ENCODE measurements at regions not wholly inside any gene's neighbourhood (a gene's known extent, or its start where the extent isn't known, plus 50 kb on each side); places are given as distances from the start of the nearest gene placed in this dataset.

GRCh38 chr2:146927080-146927711 is 917.6 kb upstream of the ACVR2A start:
- no peaks in the 10 kb centered on the region for H3K27me3 ChIP-seq
- DNase-seq (ENCODE audit: low spot score in 2 of 2): peak in 1 of 2 donors; percentile 48

GRCh38 chr2:146918280-146918679 is 926.5 kb upstream of the ACVR2A start:
- DNase-seq (ENCODE audit: low spot score in 2 of 2): no peak
- no peak overlapping the region for H3K27ac ChIP-seq
- H3K9me3 ChIP-seq: no peaks in the 10 kb centered on the region
- no peaks in the 10 kb centered on the region for H3K36me3 ChIP-seq
- H3K27me3 ChIP-seq: no peaks in the 10 kb centered on the region
- no peaks in the 10 kb centered on the region for H3K4me1 ChIP-seq
- intact Hi-C loops (cut with DNase I; ENCODE audit: low total_unique reads): no loop called here
- TF ChIP-seq CTCF (IDR thresholded peaks at IDR 0.05) (no peak), POLR2AphosphoS5 (IDR thresholded peaks at IDR 0.05) (no peak), POLR2A (IDR thresholded peaks at IDR 0.05) (no peak)
- H3K4me3 ChIP-seq: no peak overlapping the region

More at GRCh38 chr2:146927080-146927711, 917.6 kb upstream of the ACVR2A start:
- Histone ChIP-seq H3K4me3 (no peak overlapping the region), H3K36me3 (no peaks in the 10 kb centered on the region), H3K4me1 (no peaks in the 10 kb centered on the region), H3K9me3 (no peaks in the 10 kb centered on the region), H3K27ac (no peak overlapping the region)
- TF ChIP-seq POLR2A (IDR thresholded peaks at IDR 0.05): no peak
- TF ChIP-seq CTCF (IDR thresholded peaks at IDR 0.05): peak in 2 of 3 donors; percentile 39 to 46
- TF ChIP-seq POLR2AphosphoS5 (IDR thresholded peaks at IDR 0.05): no peak
- intact Hi-C loops (cut with DNase I; ENCODE audit: low total_unique reads): no loop called here

GRCh38 chr2:146917431-146918042 is 927.3 kb upstream of the ACVR2A start:
- intact Hi-C loops (cut with DNase I; ENCODE audit: low total_unique reads): no loop called here
- H3K27ac ChIP-seq: peak overlapping the region in 1 of 2 donors; percentile 63
- no peaks in the 10 kb centered on the region for H3K27me3 ChIP-seq
- H3K4me1 ChIP-seq: no peaks in the 10 kb centered on the region
- no peaks in the 10 kb centered on the region for H3K9me3 ChIP-seq
- no peaks in the 10 kb centered on the region for H3K36me3 ChIP-seq
- DNase-seq (ENCODE audit: low spot score in 2 of 2): no peak
- H3K4me3 ChIP-seq: no peak overlapping the region
- TF ChIP-seq CTCF (IDR thresholded peaks at IDR 0.05) (no peak), POLR2AphosphoS5 (IDR thresholded peaks at IDR 0.05) (no peak), POLR2A (IDR thresholded peaks at IDR 0.05) (no peak)

GRCh38 chr2:146916914-146917313 is 927.9 kb upstream of the ACVR2A start:
- DNase-seq (ENCODE audit: low spot score in 2 of 2): peak in 1 of 2 donors; percentile 49
- peak overlapping the region; percentile 38 to 63 for H3K27ac ChIP-seq
- TF ChIP-seq CTCF (IDR thresholded peaks at IDR 0.05) (no peak), POLR2A (IDR thresholded peaks at IDR 0.05) (no peak), POLR2AphosphoS5 (IDR thresholded peaks at IDR 0.05) (no peak)
- no peaks in the 10 kb centered on the region for H3K9me3 ChIP-seq
- H3K27me3 ChIP-seq: no peaks in the 10 kb centered on the region
- no peaks in the 10 kb centered on the region for H3K4me1 ChIP-seq
- no peaks in the 10 kb centered on the region for H3K36me3 ChIP-seq
- intact Hi-C loops (cut with DNase I; ENCODE audit: low total_unique reads): no loop called here
- H3K4me3 ChIP-seq: peak overlapping the region in 1 of 3 donors; percentile 15

- intact Hi-C loops (cut with DNase I; ENCODE audit: low total_unique reads): no loop called here
- H3K9me3 ChIP-seq: no peaks in the 10 kb centered on the region
- no peaks in the 10 kb centered on the region for H3K36me3 ChIP-seq
- no peak for DNase-seq (ENCODE audit: low spot score in 2 of 2)
- no peak overlapping the region for H3K27ac ChIP-seq
- no peaks in the 10 kb centered on the region for H3K4me1 ChIP-seq
- H3K27me3 ChIP-seq: no peaks in the 10 kb centered on the region
- TF ChIP-seq CTCF (IDR thresholded peaks at IDR 0.05): no peak
- H3K4me3 ChIP-seq: no peak overlapping the region
These were observed 931.4 kb upstream of the ACVR2A start for GRCh38 chr2:146913476-146913875.
